Natural killer cell (primary cell): ENCODE measurements at regions not wholly inside any gene's neighbourhood (a gene's known extent, or its start where the extent isn't known, plus 50 kb on each side); places are given as distances from the start of the nearest gene placed in this dataset.
A peak's percentile ranks its signal among the peaks of the same experiment; 100 is the strongest.

Experiments used
- ATAC-seq, 3 donors: fragments of 150-1000 bp in 2 of 3; fragments of 200-7000 bp in 1 of 3; cut with Tn5 transposase; 1 replicate in 1 of 3; 2 replicates in 2 of 3; pipeline ENCODE4 v1.10.0; 2021; ENCODE audit warnings: mild to moderate bottlenecking in 2 of 3, moderate library complexity in 2 of 3
- DNase-seq, 2 donors: peaks; one replicate each; pipeline versions ENCODE4 v3.0.0 to v3.0.0-alpha.2; 2013 to 2021; ENCODE audit warnings: mixed read lengths in 1 of 2
- H3K27ac ChIP-seq: one replicate; pipeline ENCODE4 v1.5.1; 2013; ENCODE audit warnings: mild to moderate bottlenecking, low read length
- H3K27me3 ChIP-seq: one replicate; pipeline ENCODE4 v1.6.1; 2013; ENCODE audit warnings: low read length; ENCODE audit not compliant: control insufficient read depth, insufficient read depth
- H3K36me3 ChIP-seq: one replicate; pipeline ENCODE4 v1.6.1; 2013; ENCODE audit warnings: low read length; ENCODE audit not compliant: control insufficient read depth, insufficient read depth
- H3K4me1 ChIP-seq: one replicate; pipeline ENCODE4 v1.6.1; 2013; ENCODE audit warnings: low read length; ENCODE audit not compliant: control insufficient read depth, insufficient read depth
- H3K4me3 ChIP-seq: one replicate; pipeline ENCODE4 v1.5.1; 2013; ENCODE audit warnings: low read length
- H3K9me3 ChIP-seq: one replicate; pipeline ENCODE4 v1.6.1; 2013; ENCODE audit warnings: low read length; ENCODE audit not compliant: control insufficient read depth, insufficient read depth
- H3K27ac Mint-ChIP-seq, 2 donors: one replicate each; pipeline ENCODE4 v1.8.0; 2022; ENCODE audit warnings: mild to moderate bottlenecking in 2 of 2, mixed read lengths in 2 of 2, moderate library complexity in 1 of 2
- H3K27me3 Mint-ChIP-seq, 2 donors: one replicate each; pipeline ENCODE4 v1.8.0; 2022; ENCODE audit warnings: low read depth in 2 of 2, mixed read lengths in 2 of 2
- H3K36me3 Mint-ChIP-seq: one replicate; pipeline ENCODE4 v1.8.0; 2022; ENCODE audit warnings: mixed read lengths
- H3K4me1 Mint-ChIP-seq, 2 donors: one replicate each; pipeline ENCODE4 v1.8.0; 2022; ENCODE audit warnings: mixed read lengths in 2 of 2
- H3K4me3 Mint-ChIP-seq: one replicate; pipeline ENCODE4 v1.8.0; 2022; ENCODE audit warnings: mild to moderate bottlenecking, moderate library complexity, mixed read lengths
- H3K9me3 Mint-ChIP-seq, 2 donors: one replicate each; pipeline ENCODE4 v1.8.0; 2022; ENCODE audit warnings: mixed read lengths in 2 of 2
- CTCF ChIP-seq: fragments of 200-600 bp; IDR thresholded peaks from one replicate; pipeline ENCODE4 v1.8.0; 2022; ENCODE audit warnings: antibody characterized with exemption
- WGBS: methylation state at CpG from one replicate; pipeline ENCODE4 v1.1.7; 2013; ENCODE audit warnings: missing lambda C conversion rate; ENCODE audit not compliant: insufficient coverage; 5-methylcytosine and 5-hydroxymethylcytosine counted together
- intact Hi-C: fragments of 100-400 bp; cut with micrococcal nuclease; formaldehyde crosslinking; loops from one replicate; pipeline ENCODE4 v1.14.2; 2022

GRCh38 chr4:100826808-100827548, 309.2 kb upstream of the EMCN start:
- 71% methylated on average over 7 of the region's 7 CpGs for WGBS
- no peaks in the 10 kb centered on the region for H3K27me3 ChIP-seq
- Mint-ChIP-seq H3K27me3 (no peaks in the 10 kb centered on the region), H3K9me3 (peaks cover 0 to 2% of the 10 kb centered on the region in 2 donors), H3K4me1 (no peaks in the 10 kb centered on the region), H3K27ac (no peak overlapping the region), H3K4me3 (no peak overlapping the region), H3K36me3 (no peaks in the 10 kb centered on the region)
- no peaks in the 10 kb centered on the region for H3K4me1 ChIP-seq
- no peak for DNase-seq
- no peaks in the 10 kb centered on the region for H3K36me3 ChIP-seq
- no peaks in the 10 kb centered on the region for H3K9me3 ChIP-seq
- no peak overlapping the region for H3K4me3 ChIP-seq
- peak in 1 of 3 donors; percentile 17 for ATAC-seq
- intact Hi-C loops = no loop called here
- no peak overlapping the region for H3K27ac ChIP-seq
- no peak for TF ChIP-seq CTCF

GRCh38 chr4:100826067-100826466, 308.2 kb upstream of the EMCN start:
- Mint-ChIP-seq H3K27me3 (no peaks in the 10 kb centered on the region), H3K4me1 (no peaks in the 10 kb centered on the region), H3K9me3 (peaks cover 0 to 2% of the 10 kb centered on the region in 2 donors), H3K27ac (no peak overlapping the region), H3K4me3 (no peak overlapping the region), H3K36me3 (no peaks in the 10 kb centered on the region)
- no peak overlapping the region for H3K4me3 ChIP-seq
- H3K9me3 ChIP-seq = no peaks in the 10 kb centered on the region
- no peak overlapping the region for H3K27ac ChIP-seq
- DNase-seq (no peak), ATAC-seq (no peak)
- H3K4me1 ChIP-seq = no peaks in the 10 kb centered on the region
- H3K27me3 ChIP-seq = no peaks in the 10 kb centered on the region
- no peak for TF ChIP-seq CTCF
- intact Hi-C loops = no loop called here
- H3K36me3 ChIP-seq = no peaks in the 10 kb centered on the region

GRCh38 chr4:100823993-100824323, 306.1 kb upstream of the EMCN start:
- intact Hi-C loops = no loop called here
- no peak for TF ChIP-seq CTCF
- Histone ChIP-seq H3K27me3 (no peaks in the 10 kb centered on the region), H3K4me3 (no peak overlapping the region), H3K9me3 (no peaks in the 10 kb centered on the region), H3K36me3 (no peaks in the 10 kb centered on the region), H3K4me1 (no peaks in the 10 kb centered on the region), H3K27ac (no peak overlapping the region)
- Mint-ChIP-seq H3K27ac (no peak overlapping the region), H3K4me1 (no peaks in the 10 kb centered on the region), H3K36me3 (no peaks in the 10 kb centered on the region), H3K9me3 (no peaks in the 10 kb centered on the region), H3K27me3 (no peaks in the 10 kb centered on the region), H3K4me3 (no peak overlapping the region)
- DNase-seq (no peak), ATAC-seq (no peak)
